ENCODE measurements at regions not wholly inside any gene's neighbourhood (a gene's known extent, or its start where the extent isn't known, plus 50 kb on each side); places are given as distances from the start of the nearest gene placed in this dataset.

DNA sequence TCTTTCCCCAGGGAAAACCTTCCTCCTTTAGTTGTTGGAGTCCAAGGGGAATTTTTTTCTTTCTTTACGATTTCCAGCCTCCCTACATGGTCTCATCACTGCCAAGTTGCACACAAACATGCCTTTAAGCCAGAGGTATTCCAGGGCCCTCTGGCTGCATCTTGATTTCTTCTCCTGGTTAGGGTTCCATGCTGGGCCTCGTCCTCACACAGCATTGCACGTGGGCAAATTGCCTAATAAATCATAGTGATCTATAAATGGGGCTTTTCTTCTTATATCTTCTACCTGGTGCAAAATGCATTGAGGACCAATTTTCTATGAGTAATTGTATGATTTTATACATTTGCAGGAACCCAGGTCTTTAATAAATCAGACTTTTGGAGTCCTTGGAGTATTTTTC is 284.2 kb downstream of the C7orf25 start:
- no peak overlapping the region for H3K4me3 ChIP-seq (ENCODE audit: extremely low read depth in 1 of 4, insufficient read depth in 2 of 4, low read depth in 3 of 4, low read length in 4 of 4)
- H2BK15ac ChIP-seq (ENCODE audit: low read length) = no peak overlapping the region
- no peak overlapping the region for H4K5ac ChIP-seq (ENCODE audit: insufficient read length, low read depth, low read length)
- H3K18ac ChIP-seq (ENCODE audit: extremely low read depth, low read length) = no peak overlapping the region
- no peak overlapping the region for H3K14ac ChIP-seq (ENCODE audit: insufficient read length)
- DNase-seq (ENCODE audit: low read depth in 1 of 2, low spot score in 2 of 2) = no peak
- no peaks in the 10 kb centered on the region for H3K4me1 ChIP-seq (replicated peaks in 1 of 4; ENCODE audit: control insufficient read depth in 3 of 4, insufficient read depth in 4 of 4, low read length in 3 of 4)
- no peak overlapping the region for H4K91ac ChIP-seq (replicated peaks; ENCODE audit: insufficient read length, low read length)
- no peak overlapping the region for H3K27ac ChIP-seq (ENCODE audit: low read depth, low read length)
- H2AFZ ChIP-seq (ENCODE audit: low read length) = 0 out of 2 replicates have a peak overlapping the region, but pooled peaks have one; percentile 24
- H3K9me3 ChIP-seq (ENCODE audit: insufficient read depth in 2 of 2, low read depth in 1 of 2, low read length in 1 of 2) = no peaks in the 10 kb centered on the region
- no peaks in the 10 kb centered on the region for H3K79me1 ChIP-seq (ENCODE audit: low read depth, low read length)
- H3K4ac ChIP-seq (replicated peaks; ENCODE audit: insufficient read length, low read depth, low read length) = no peak overlapping the region
- H2BK12ac ChIP-seq (ENCODE audit: low read depth, low read length) = no peak overlapping the region
- H3K23me2 ChIP-seq (ENCODE audit: low read depth, low read length) = no peaks in the 10 kb centered on the region
- no peak overlapping the region for H2BK5ac ChIP-seq (ENCODE audit: low read depth, low read length)
- no peak overlapping the region for H2BK20ac ChIP-seq (ENCODE audit: low read length)
- no peak overlapping the region for H2BK120ac ChIP-seq (replicated peaks; ENCODE audit: low read depth, low read length)
- H2AK5ac ChIP-seq (ENCODE audit: low read depth, low read length) = no peak overlapping the region
- no peak for FAIRE-seq
- no peaks in the 10 kb centered on the region for H4K20me1 ChIP-seq (replicated peaks in 1 of 2; ENCODE audit: control insufficient read depth in 1 of 2, insufficient read depth in 2 of 2, low read length in 2 of 2)
- no peak overlapping the region for H3K9ac ChIP-seq (replicated peaks in 1 of 4; ENCODE audit: extremely low read depth in 1 of 4, low read depth in 3 of 4, low read length in 3 of 4)
- ChIA-PET CTCF (ENCODE audit: partially characterized antibody) (no interaction called here), POLR2A (ENCODE audit: partially characterized antibody) (no interaction called here)
- H4K8ac ChIP-seq (ENCODE audit: extremely low read depth, insufficient read depth, low read length) = no peak overlapping the region
- H3K23ac ChIP-seq (ENCODE audit: insufficient read length) = no peak overlapping the region
- no peak overlapping the region for H3K56ac ChIP-seq (replicated peaks; ENCODE audit: insufficient read length, low read depth, low read length)
- no peaks in the 10 kb centered on the region for H3K79me2 ChIP-seq (ENCODE audit: control insufficient read depth in 1 of 2, insufficient read depth in 2 of 2, low read length in 2 of 2)
- no peak overlapping the region for H3K4me2 ChIP-seq (ENCODE audit: insufficient read depth in 1 of 2, low read depth in 2 of 2, low read length in 2 of 2)
- no peaks in the 10 kb centered on the region for H3K36me3 ChIP-seq (ENCODE audit: control insufficient read depth in 2 of 4, insufficient read depth in 4 of 4, low read length in 3 of 4)
- no peaks in the 10 kb centered on the region for H3K27me3 ChIP-seq (replicated peaks in 1 of 4; ENCODE audit: control insufficient read depth in 3 of 4, extremely low read depth in 1 of 4, insufficient read depth in 3 of 4, low read length in 3 of 4)
- 81% methylated on average over 3 of the region's 3 CpGs; no CpG with 5 or more reads in 1 of the 2 experiments for WGBS, 2 experiments (ENCODE audit: extremely low coverage in 1 of 2, insufficient coverage in 1 of 2, insufficient read length in 1 of 2, insufficient replicate concordance in 2 of 2, low coverage in 1 of 2, low lambda C conversion rate in 2 of 2, missing lambda C conversion rate in 1 of 2)
- TF ChIP-seq CHD2 (IDR thresholded peaks at IDR 0.05; ENCODE audit: low read length) = no peak
- no peak for TF ChIP-seq SIN3A (conservative IDR thresholded peaks at IDR 0.05 in 1 of 2, IDR thresholded peaks at IDR 0.05 in 1 of 2; ENCODE audit: low read depth in 1 of 2, low read length in 2 of 2)
- TF ChIP-seq SP4 (IDR thresholded peaks at IDR 0.05; ENCODE audit: low read length) = no peak

All from H1 (cell line).